Thoracic aorta (tissue), 2 donors: ENCODE measurements at regions not wholly inside any gene's neighbourhood (a gene's known extent, or its start where the extent isn't known, plus 50 kb on each side); places are given as distances from the start of the nearest gene placed in this dataset.
A peak's percentile ranks its signal among the peaks of the same experiment; 100 is the strongest.

Source experiments
- ATAC-seq: fragments of 150-250 bp; one replicate; pipeline ENCODE4 v1.8.0; 2017; ENCODE audit warnings: low read depth; ENCODE audit not compliant: insufficient number of reproducible peaks, low FRiP score
- DNase-seq: peaks from one replicate; pipeline ENCODE4 v3.0.0-alpha.2; 2020; ENCODE audit warnings: low spot score
- H3K27ac ChIP-seq, 2 donors: fragments of 200-600 bp; sonication (generic); 1 replicate in 1 of 2; 2 replicates in 1 of 2; pipeline ENCODE4 v1.5.1; 2016; ENCODE audit warnings: mild to moderate bottlenecking in 2 of 2, moderate library complexity in 2 of 2
- H3K27me3 ChIP-seq: fragments of 200-600 bp; sonication (generic); replicated peaks from 2 replicates; pipeline ENCODE4 v1.6.0; 2016; ENCODE audit warnings: mild to moderate bottlenecking; ENCODE audit not compliant: insufficient read depth
- H3K36me3 ChIP-seq: fragments of 200-600 bp; sonication (generic); one replicate; pipeline ENCODE4 v1.5.1; 2016
- H3K4me1 ChIP-seq, 2 donors: fragments of 200-600 bp; sonication (generic); 1 replicate in 1 of 2; 2 replicates in 1 of 2; pipeline versions ENCODE4 v1.5.1 to v1.6.0; 2016; ENCODE audit warnings: low read depth in 2 of 2, mild to moderate bottlenecking in 1 of 2; ENCODE audit not compliant: control insufficient read depth in 1 of 2
- H3K4me3 ChIP-seq: fragments of 200-600 bp; sonication (generic); 2 replicates; pipeline ENCODE4 v1.5.1; 2016; ENCODE audit warnings: mild to moderate bottlenecking
- H3K9me3 ChIP-seq: fragments of 200-600 bp; sonication (generic); 2 replicates; pipeline ENCODE4 v1.5.1; 2016
- TF ChIP-seq, protein P1 (sequence below): fragments of 200-600 bp; sonication (generic); IDR thresholded peaks from one replicate; pipeline ENCODE4 v1.5.1; 2019; ENCODE audit warnings: antibody characterized with exemption

DNA sequence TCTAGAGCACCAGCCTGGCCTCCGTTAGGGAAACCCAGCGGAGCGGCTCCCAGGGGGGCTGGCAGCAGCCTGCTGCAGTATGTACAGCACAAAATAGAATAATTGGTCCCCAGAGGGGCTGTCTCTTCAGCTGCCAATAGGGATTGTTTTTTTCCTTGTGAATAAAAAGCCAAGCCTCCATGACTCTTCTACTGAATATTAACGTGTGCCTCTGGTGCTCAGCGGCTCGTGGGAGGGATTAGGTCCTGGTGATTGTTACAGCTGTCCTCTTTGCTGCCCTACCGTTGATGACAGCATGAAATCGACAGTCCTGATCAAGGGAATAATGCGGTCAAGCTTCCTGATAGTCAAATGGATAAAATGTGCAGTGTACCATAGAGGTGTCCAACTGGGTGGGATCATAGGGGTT is 190.7 kb upstream of the RUNX1 start:
- H3K4me1 ChIP-seq = peaks cover 9 to 13% of the 10 kb centered on the region in 2 donors
- no peak for DNase-seq
- no peak for ATAC-seq
- H3K27ac ChIP-seq = no peak overlapping the region
- TF ChIP-seq, protein P1, sequence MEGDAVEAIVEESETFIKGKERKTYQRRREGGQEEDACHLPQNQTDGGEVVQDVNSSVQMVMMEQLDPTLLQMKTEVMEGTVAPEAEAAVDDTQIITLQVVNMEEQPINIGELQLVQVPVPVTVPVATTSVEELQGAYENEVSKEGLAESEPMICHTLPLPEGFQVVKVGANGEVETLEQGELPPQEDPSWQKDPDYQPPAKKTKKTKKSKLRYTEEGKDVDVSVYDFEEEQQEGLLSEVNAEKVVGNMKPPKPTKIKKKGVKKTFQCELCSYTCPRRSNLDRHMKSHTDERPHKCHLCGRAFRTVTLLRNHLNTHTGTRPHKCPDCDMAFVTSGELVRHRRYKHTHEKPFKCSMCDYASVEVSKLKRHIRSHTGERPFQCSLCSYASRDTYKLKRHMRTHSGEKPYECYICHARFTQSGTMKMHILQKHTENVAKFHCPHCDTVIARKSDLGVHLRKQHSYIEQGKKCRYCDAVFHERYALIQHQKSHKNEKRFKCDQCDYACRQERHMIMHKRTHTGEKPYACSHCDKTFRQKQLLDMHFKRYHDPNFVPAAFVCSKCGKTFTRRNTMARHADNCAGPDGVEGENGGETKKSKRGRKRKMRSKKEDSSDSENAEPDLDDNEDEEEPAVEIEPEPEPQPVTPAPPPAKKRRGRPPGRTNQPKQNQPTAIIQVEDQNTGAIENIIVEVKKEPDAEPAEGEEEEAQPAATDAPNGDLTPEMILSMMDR = no peak
- peak overlapping the region; percentile 48 for H3K4me3 ChIP-seq
- H3K9me3 ChIP-seq = peaks cover 3% of the 10 kb centered on the region
- no peaks in the 10 kb centered on the region for H3K27me3 ChIP-seq
- no peaks in the 10 kb centered on the region for H3K36me3 ChIP-seq

DNA sequence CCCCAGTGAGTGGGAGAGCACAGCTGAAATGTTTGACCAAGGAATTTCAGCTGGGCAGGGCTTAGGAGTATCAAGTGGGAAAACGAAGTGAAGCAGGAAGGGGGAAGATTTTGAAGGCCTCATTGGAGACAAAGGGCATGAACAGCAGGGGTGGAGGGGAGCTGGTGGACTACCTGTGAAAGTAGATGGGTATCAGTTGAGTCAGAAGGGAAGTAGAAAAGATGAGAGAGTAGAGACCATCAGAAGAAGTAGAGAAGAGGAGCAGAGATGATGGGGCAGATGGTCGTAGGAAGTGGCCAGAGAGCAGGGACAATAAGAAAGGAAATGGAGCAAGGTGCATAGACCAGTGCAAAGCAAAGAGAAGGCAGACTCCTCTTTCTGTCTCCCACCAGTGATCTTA is 189.0 kb upstream of the RUNX1 start:
- no peaks in the 10 kb centered on the region for H3K27me3 ChIP-seq
- DNase-seq = no peak
- no peaks in the 10 kb centered on the region for H3K36me3 ChIP-seq
- peaks cover 9 to 13% of the 10 kb centered on the region in 2 donors for H3K4me1 ChIP-seq
- no peak overlapping the region for H3K27ac ChIP-seq
- ATAC-seq = no peak
- H3K9me3 ChIP-seq = peaks cover 3% of the 10 kb centered on the region
- TF ChIP-seq, protein P1 = no peak
- H3K4me3 ChIP-seq = no peak overlapping the region

DNA sequence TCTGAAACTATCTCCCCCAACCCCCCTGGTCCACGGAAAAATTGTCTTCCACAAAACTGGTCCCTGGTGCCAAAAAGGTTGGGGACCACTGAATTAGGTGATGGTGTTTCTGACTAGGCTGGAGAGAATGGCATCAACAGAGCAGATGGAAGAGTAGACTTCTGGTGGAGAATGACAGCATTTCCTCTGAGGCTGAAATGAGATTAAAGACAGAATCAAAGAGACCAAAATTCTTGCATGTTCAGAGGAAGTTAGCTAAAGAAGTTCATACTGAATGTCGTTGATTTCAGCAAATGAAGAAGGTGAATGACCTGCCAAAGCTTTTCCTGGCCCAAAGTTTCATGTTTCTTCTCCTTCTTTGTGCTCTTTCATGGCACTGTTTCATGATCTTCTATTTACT is 188.2 kb upstream of the RUNX1 start:
- TF ChIP-seq, protein P1 = no peak
- no peak for DNase-seq
- ATAC-seq = no peak
- Histone ChIP-seq H3K36me3 (no peaks in the 10 kb centered on the region), H3K4me3 (no peak overlapping the region), H3K4me1 (peaks cover 9 to 13% of the 10 kb centered on the region in 2 donors), H3K27ac (no peak overlapping the region), H3K27me3 (no peaks in the 10 kb centered on the region), H3K9me3 (peaks cover 3% of the 10 kb centered on the region)

DNA sequence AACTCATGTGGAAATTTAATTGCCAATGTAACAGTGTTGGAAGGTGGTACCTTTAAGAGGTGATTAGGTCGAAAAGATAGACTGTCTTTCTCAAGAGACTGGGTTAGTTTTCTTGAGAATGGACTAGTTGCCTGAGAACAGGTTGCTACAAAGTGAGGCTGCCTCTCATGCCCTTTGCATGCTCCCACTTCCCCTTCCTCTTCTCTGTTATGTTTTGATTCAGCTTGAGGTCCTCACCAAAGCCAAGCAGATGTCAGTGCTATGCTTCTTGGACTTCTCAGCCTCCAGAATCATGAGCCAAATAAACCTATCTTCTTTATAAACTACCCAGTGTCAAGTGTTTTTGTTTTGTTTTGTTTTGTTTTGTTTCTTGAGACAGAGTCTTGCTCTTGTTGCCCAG is 187.0 kb upstream of the RUNX1 start:
- Histone ChIP-seq H3K9me3 (peaks cover 3% of the 10 kb centered on the region), H3K36me3 (no peaks in the 10 kb centered on the region), H3K27ac (no peak overlapping the region), H3K4me3 (no peak overlapping the region), H3K4me1 (peaks cover 9 to 13% of the 10 kb centered on the region in 2 donors), H3K27me3 (no peaks in the 10 kb centered on the region)
- DNase-seq (no peak), ATAC-seq (no peak)
- TF ChIP-seq, protein P1 = no peak

DNA sequence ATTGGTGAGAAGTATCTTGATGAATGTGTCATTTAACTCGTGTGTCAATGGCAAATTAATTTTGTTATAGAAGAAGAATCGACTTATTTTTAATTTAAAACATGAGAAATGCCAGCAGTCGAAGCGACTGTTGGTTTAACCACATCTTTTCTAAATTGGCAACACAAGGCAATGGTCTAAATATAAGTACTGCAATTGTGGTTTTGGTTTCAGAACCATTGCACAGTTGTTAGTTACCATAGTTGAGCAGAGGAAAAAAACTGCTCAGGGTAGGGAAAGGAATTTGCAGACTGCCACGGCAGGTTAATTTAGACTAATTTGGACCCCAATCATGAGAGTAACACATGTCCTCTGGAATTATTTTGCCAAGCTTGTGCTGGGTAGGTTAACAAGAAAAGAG is 185.6 kb upstream of the RUNX1 start:
- Histone ChIP-seq H3K27me3 (no peaks in the 10 kb centered on the region), H3K4me1 (peaks cover 6 to 8% of the 10 kb centered on the region in 2 donors), H3K27ac (no peak overlapping the region), H3K36me3 (no peaks in the 10 kb centered on the region), H3K4me3 (no peak overlapping the region), H3K9me3 (peaks cover 3% of the 10 kb centered on the region)
- ATAC-seq = no peak
- DNase-seq = no peak
- TF ChIP-seq, protein P1 = no peak
